ENCODE measurements at regions not wholly inside any gene's neighbourhood (a gene's known extent, or its start where the extent isn't known, plus 50 kb on each side); places are given as distances from the start of the nearest gene placed in this dataset.

- H2AK5ac ChIP-seq (ENCODE audit: low read length, severe bottlenecking), result no peak overlapping the region
- no peak overlapping the region for H4K8ac ChIP-seq (ENCODE audit: low read length)
- DNase-seq, result no peak
- H3K23ac ChIP-seq (ENCODE audit: low read length in 2 of 2), result no peak overlapping the region
- H3K4ac ChIP-seq (ENCODE audit: low read depth in 1 of 2, low read length in 2 of 2), result no peak overlapping the region
- no peak overlapping the region for H3K27ac ChIP-seq (ENCODE audit: low read length, poor library complexity, severe bottlenecking)
- whole genome bisulfite sequencing, result 38% methylated on average over 4 of the region's 5 CpGs
- no peaks in the 10 kb centered on the region for H3K4me1 ChIP-seq (ENCODE audit: control insufficient read depth, insufficient read depth, low read depth, low read length)
- no peak overlapping the region for H2BK5ac ChIP-seq (ENCODE audit: low read depth, low read length, poor library complexity, severe bottlenecking)
- H2AFZ ChIP-seq (ENCODE audit: low read depth, low read length), result no peak overlapping the region
- H4K91ac ChIP-seq (ENCODE audit: low read length), result no peak overlapping the region
- no peaks in the 10 kb centered on the region for H3K79me1 ChIP-seq (replicated peaks; ENCODE audit: low read length, poor library complexity, severe bottlenecking)
- H3K4me2 ChIP-seq (ENCODE audit: low read length, poor library complexity, severe bottlenecking), result no peak overlapping the region
- no peak overlapping the region for H2BK15ac ChIP-seq (ENCODE audit: low read depth, poor library complexity, severe bottlenecking)
- H3K14ac ChIP-seq (ENCODE audit: low read length in 2 of 2), result no peak overlapping the region
- H2BK120ac ChIP-seq (ENCODE audit: low read depth, low read length), result no peak overlapping the region
- H2BK12ac ChIP-seq (ENCODE audit: low read length in 2 of 2), result no peak overlapping the region
- H3K4me3 ChIP-seq (ENCODE audit: insufficient read depth in 1 of 2, low read depth in 1 of 2, low read length in 2 of 2), result no peak overlapping the region
- no peak overlapping the region for H3K9ac ChIP-seq (ENCODE audit: low read length)
- H3K36me3 ChIP-seq (ENCODE audit: control insufficient read depth in 1 of 2, insufficient read depth in 2 of 2, low read depth in 1 of 2, low read length in 2 of 2), result no peaks in the 10 kb centered on the region
- H3K27me3 ChIP-seq (ENCODE audit: control insufficient read depth in 1 of 2, insufficient read depth in 1 of 2, low read length in 2 of 2), result peaks cover 0 to 9% of the 10 kb centered on the region in 2 experiments
- H3K9me3 ChIP-seq (ENCODE audit: control insufficient read depth, low read length), result no peaks in the 10 kb centered on the region
- H3K18ac ChIP-seq (ENCODE audit: low read depth in 1 of 2, low read length in 2 of 2), result no peak overlapping the region
These were observed 203.5 kb upstream of the G2E3 start for GRCh38 chr14:30355431-30355913.

DNA sequence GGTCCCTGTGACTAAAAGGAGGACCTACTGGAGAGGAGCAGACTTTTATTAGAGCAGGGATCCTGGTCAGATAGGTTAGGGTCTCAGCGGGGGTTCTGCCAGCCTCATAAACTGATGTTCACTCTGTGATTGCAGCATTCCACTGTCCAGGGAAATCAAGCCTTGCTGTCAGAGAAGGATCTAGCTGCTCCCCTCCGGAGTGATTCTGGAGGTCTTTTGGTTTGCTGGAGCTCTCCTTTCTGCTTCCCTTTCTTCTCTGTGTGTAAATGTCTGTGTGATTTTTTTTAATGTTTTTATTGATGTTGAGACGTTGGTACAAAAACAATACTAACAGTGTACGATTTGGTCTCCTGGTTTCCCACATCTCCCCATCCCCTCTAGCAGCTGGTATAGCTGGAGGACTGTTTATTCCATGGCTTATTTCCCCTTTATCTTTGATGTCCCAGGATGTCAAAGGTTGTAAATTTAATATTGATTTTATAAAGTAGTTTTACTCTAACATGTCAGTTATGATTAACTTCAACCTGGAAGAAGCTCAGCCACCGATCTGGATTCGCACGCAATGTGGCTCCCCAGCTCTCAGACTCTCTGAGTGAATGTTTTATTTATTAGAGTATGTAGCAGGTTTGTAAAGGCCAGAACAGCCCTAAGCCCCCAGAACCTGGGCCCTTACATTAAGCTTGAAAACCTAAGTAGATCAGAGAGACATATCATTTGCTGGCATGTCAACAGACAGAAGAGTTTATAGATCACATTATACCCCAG lies 202.3 kb upstream of the G2E3 start:
- Histone ChIP-seq H3K27ac (ENCODE audit: low read length, poor library complexity, severe bottlenecking) (no peak overlapping the region), H4K8ac (ENCODE audit: low read length) (no peak overlapping the region), H3K36me3 (ENCODE audit: control insufficient read depth in 1 of 2, insufficient read depth in 2 of 2, low read depth in 1 of 2, low read length in 2 of 2) (no peaks in the 10 kb centered on the region), H3K4me3 (ENCODE audit: insufficient read depth in 1 of 2, low read depth in 1 of 2, low read length in 2 of 2) (no peak overlapping the region), H2AK5ac (ENCODE audit: low read length, severe bottlenecking) (no peak overlapping the region), H3K23ac (ENCODE audit: low read length in 2 of 2) (no peak overlapping the region), H3K4ac (ENCODE audit: low read depth in 1 of 2, low read length in 2 of 2) (no peak overlapping the region), H4K91ac (ENCODE audit: low read length) (no peak overlapping the region), H2AFZ (ENCODE audit: low read depth, low read length) (no peak overlapping the region), H3K9ac (ENCODE audit: low read length) (no peak overlapping the region), H3K14ac (ENCODE audit: low read length in 2 of 2) (no peak overlapping the region), H3K79me1 (replicated peaks; ENCODE audit: low read length, poor library complexity, severe bottlenecking) (no peaks in the 10 kb centered on the region), H3K4me1 (ENCODE audit: control insufficient read depth, insufficient read depth, low read depth, low read length) (no peaks in the 10 kb centered on the region), H3K9me3 (ENCODE audit: control insufficient read depth, low read length) (no peaks in the 10 kb centered on the region), H2BK15ac (ENCODE audit: low read depth, poor library complexity, severe bottlenecking) (no peak overlapping the region), H2BK120ac (ENCODE audit: low read depth, low read length) (no peak overlapping the region), H3K18ac (ENCODE audit: low read depth in 1 of 2, low read length in 2 of 2) (no peak overlapping the region), H3K4me2 (ENCODE audit: low read length, poor library complexity, severe bottlenecking) (no peak overlapping the region), H2BK5ac (ENCODE audit: low read depth, low read length, poor library complexity, severe bottlenecking) (no peak overlapping the region), H2BK12ac (ENCODE audit: low read length in 2 of 2) (no peak overlapping the region), H3K27me3 (ENCODE audit: control insufficient read depth in 1 of 2, insufficient read depth in 1 of 2, low read length in 2 of 2) (peaks cover 0 to 9% of the 10 kb centered on the region in 2 experiments)
- DNase-seq, result no peak
- WGBS, result over 99% methylated on average over 5 of the region's 7 CpGs

DNA sequence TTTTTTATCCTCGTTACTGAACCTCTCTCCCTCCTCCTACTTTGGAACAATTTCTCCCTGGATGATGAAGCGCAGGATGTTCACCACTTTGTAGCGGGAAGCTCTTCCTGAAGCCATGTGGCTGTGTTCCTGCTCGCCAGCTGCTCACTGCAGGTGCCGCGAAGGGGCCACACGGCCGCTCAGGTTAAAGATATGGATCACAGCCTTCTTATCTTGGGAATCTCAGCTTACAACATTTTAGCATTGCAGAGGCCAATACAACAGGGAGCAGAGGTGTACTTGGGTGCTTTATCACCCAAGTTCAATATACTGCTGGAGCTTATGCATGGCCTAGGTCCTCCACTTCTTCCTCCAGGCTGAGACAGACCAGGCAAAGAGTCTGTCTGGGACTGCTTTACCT lies 201.2 kb upstream of the G2E3 start:
- 85% methylated on average over 8 of the region's 8 CpGs for WGBS
- H3K4me2 ChIP-seq (ENCODE audit: low read length, poor library complexity, severe bottlenecking), result no peak overlapping the region
- no peak overlapping the region for H3K18ac ChIP-seq (ENCODE audit: low read depth in 1 of 2, low read length in 2 of 2)
- H3K9me3 ChIP-seq (ENCODE audit: control insufficient read depth, low read length), result no peaks in the 10 kb centered on the region
- no peak overlapping the region for H4K91ac ChIP-seq (ENCODE audit: low read length)
- H3K4ac ChIP-seq (ENCODE audit: low read depth in 1 of 2, low read length in 2 of 2), result no peak overlapping the region
- no peak overlapping the region for H3K23ac ChIP-seq (ENCODE audit: low read length in 2 of 2)
- H2BK120ac ChIP-seq (ENCODE audit: low read depth, low read length), result no peak overlapping the region
- H2BK12ac ChIP-seq (ENCODE audit: low read length in 2 of 2), result no peak overlapping the region
- H3K36me3 ChIP-seq (ENCODE audit: control insufficient read depth in 1 of 2, insufficient read depth in 2 of 2, low read depth in 1 of 2, low read length in 2 of 2), result no peaks in the 10 kb centered on the region
- H3K4me1 ChIP-seq (ENCODE audit: control insufficient read depth, insufficient read depth, low read depth, low read length), result no peaks in the 10 kb centered on the region
- H3K14ac ChIP-seq (ENCODE audit: low read length in 2 of 2), result no peak overlapping the region
- no peak overlapping the region for H2AFZ ChIP-seq (ENCODE audit: low read depth, low read length)
- no peak overlapping the region for H4K8ac ChIP-seq (ENCODE audit: low read length)
- H3K4me3 ChIP-seq (ENCODE audit: insufficient read depth in 1 of 2, low read depth in 1 of 2, low read length in 2 of 2), result no peak overlapping the region
- no peak overlapping the region for H2AK5ac ChIP-seq (ENCODE audit: low read length, severe bottlenecking)
- peaks cover 0 to 9% of the 10 kb centered on the region in 2 experiments for H3K27me3 ChIP-seq (ENCODE audit: control insufficient read depth in 1 of 2, insufficient read depth in 1 of 2, low read length in 2 of 2)
- no peak overlapping the region for H2BK15ac ChIP-seq (ENCODE audit: low read depth, poor library complexity, severe bottlenecking)
- no peak overlapping the region for H3K27ac ChIP-seq (ENCODE audit: low read length, poor library complexity, severe bottlenecking)
- no peaks in the 10 kb centered on the region for H3K79me1 ChIP-seq (replicated peaks; ENCODE audit: low read length, poor library complexity, severe bottlenecking)
- no peak for DNase-seq
- H2BK5ac ChIP-seq (ENCODE audit: low read depth, low read length, poor library complexity, severe bottlenecking), result no peak overlapping the region
- H3K9ac ChIP-seq (ENCODE audit: low read length), result no peak overlapping the region

DNA sequence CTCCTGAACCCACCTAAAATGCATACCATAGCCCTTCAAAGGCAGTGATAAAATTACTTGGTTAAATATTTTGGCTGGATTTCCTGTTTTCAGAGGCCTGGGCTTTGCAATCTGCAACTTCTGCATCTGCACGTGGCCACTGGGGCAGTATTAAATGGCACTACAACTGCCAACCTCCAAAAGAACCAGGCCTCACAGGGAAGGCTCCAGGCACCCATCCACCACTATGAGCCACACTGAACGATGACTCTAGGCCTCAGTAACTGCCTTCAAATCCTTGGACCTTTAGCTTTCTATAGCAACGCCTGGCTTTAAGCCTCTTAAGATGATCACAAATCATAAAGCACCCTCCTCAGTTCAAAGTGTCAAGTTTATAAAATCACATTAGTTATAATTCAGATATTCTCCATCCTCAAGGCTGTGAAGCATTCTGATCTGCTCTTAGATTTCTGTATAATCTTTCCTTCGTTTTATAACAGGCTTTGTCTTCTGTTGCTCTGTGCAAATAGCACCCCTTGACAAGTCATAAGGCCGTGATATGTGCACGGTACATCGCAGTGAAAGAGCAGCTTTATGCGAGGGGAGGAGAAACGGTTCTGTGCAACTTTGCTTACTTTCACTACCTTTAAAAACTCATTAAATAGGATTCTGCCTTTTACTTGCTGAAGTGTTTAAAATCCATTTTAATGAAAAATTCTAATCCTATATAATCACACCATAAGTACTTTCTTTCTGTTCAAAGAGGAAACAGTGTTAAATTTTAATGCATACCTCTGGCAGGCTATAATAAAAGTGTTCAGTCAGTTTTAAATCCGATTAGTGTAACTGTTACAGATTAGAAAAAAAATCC lies 196.4 kb upstream of the G2E3 start:
- Histone ChIP-seq H3K4ac (ENCODE audit: low read depth in 1 of 2, low read length in 2 of 2) (no peak overlapping the region), H4K8ac (ENCODE audit: low read length) (no peak overlapping the region), H3K79me1 (replicated peaks; ENCODE audit: low read length, poor library complexity, severe bottlenecking) (no peaks in the 10 kb centered on the region), H2AFZ (ENCODE audit: low read depth, low read length) (no peak overlapping the region), H3K18ac (ENCODE audit: low read depth in 1 of 2, low read length in 2 of 2) (no peak overlapping the region), H3K14ac (ENCODE audit: low read length in 2 of 2) (no peak overlapping the region), H3K27ac (ENCODE audit: low read length, poor library complexity, severe bottlenecking) (no peak overlapping the region), H3K23ac (ENCODE audit: low read length in 2 of 2) (no peak overlapping the region), H2BK15ac (ENCODE audit: low read depth, poor library complexity, severe bottlenecking) (no peak overlapping the region), H3K9me3 (ENCODE audit: control insufficient read depth, low read length) (no peaks in the 10 kb centered on the region), H3K4me1 (ENCODE audit: control insufficient read depth, insufficient read depth, low read depth, low read length) (no peaks in the 10 kb centered on the region), H3K9ac (ENCODE audit: low read length) (no peak overlapping the region), H3K27me3 (ENCODE audit: control insufficient read depth in 1 of 2, insufficient read depth in 1 of 2, low read length in 2 of 2) (peaks cover 0 to 6% of the 10 kb centered on the region in 2 experiments), H3K36me3 (ENCODE audit: control insufficient read depth in 1 of 2, insufficient read depth in 2 of 2, low read depth in 1 of 2, low read length in 2 of 2) (no peaks in the 10 kb centered on the region), H2BK120ac (ENCODE audit: low read depth, low read length) (no peak overlapping the region), H3K4me3 (ENCODE audit: insufficient read depth in 1 of 2, low read depth in 1 of 2, low read length in 2 of 2) (no peak overlapping the region), H2BK12ac (ENCODE audit: low read length in 2 of 2) (no peak overlapping the region), H4K91ac (ENCODE audit: low read length) (no peak overlapping the region), H3K4me2 (ENCODE audit: low read length, poor library complexity, severe bottlenecking) (no peak overlapping the region), H2BK5ac (ENCODE audit: low read depth, low read length, poor library complexity, severe bottlenecking) (no peak overlapping the region), H2AK5ac (ENCODE audit: low read length, severe bottlenecking) (no peak overlapping the region)
- no peak for DNase-seq
- 81% methylated on average over 8 of the region's 10 CpGs for WGBS
